Fibroblast of the aortic adventitia (primary cell): ENCODE measurements at regions not wholly inside any gene's neighbourhood (a gene's known extent, or its start where the extent isn't known, plus 50 kb on each side); places are given as distances from the start of the nearest gene placed in this dataset.

Experiments
- DNase-seq: peaks from one replicate; pipeline ENCODE4 v3.0.0-alpha.2; 2010; ENCODE audit warnings: low read depth
- H3K4me3 ChIP-seq: 2 replicates; pipeline ENCODE4 v1.5.1; 2011; ENCODE audit warnings: low read depth, mild to moderate bottlenecking, control low read depth, low read length, moderate library complexity
- TF ChIP-seq, protein P1 (sequence below): IDR thresholded peaks from 2 replicates; pipeline ENCODE4 v1.5.1; 2011; ENCODE audit warnings: mild to moderate bottlenecking, low read length, control low read depth, inconsistent platforms; ENCODE audit not compliant: insufficient read depth

DNA sequence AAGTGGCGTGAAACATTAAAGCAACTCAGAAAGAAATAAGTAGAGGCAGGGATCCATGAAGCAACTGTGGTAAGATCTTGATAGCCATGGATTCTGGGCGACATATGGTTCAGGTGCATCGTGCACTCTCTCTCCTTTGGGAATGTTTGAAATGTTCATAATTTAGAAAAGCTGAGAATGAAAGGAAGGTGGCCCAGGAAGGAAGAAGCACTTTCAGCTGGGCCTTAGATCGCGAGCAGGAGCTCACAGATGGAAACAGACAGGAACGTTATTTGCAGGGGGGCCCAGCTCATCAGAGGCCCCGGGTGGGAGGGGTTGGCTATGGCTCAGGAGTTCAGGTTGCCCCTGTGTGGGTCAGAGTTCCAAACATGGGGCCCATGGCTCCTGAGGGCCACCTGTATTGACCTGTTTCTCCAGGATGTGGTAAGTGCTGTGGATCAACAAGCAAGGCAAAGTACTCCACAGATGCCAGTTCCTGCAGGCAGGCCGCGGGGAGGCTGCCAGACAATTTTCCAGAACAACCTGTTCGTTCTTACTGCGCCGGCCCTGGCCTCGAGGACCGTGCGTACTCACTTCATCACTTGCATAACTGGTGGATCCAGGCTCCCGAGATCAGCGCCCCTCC is 253.2 kb downstream of the TOMM20 start:
- H3K4me3 ChIP-seq, result no peak overlapping the region
- TF ChIP-seq, protein P1, sequence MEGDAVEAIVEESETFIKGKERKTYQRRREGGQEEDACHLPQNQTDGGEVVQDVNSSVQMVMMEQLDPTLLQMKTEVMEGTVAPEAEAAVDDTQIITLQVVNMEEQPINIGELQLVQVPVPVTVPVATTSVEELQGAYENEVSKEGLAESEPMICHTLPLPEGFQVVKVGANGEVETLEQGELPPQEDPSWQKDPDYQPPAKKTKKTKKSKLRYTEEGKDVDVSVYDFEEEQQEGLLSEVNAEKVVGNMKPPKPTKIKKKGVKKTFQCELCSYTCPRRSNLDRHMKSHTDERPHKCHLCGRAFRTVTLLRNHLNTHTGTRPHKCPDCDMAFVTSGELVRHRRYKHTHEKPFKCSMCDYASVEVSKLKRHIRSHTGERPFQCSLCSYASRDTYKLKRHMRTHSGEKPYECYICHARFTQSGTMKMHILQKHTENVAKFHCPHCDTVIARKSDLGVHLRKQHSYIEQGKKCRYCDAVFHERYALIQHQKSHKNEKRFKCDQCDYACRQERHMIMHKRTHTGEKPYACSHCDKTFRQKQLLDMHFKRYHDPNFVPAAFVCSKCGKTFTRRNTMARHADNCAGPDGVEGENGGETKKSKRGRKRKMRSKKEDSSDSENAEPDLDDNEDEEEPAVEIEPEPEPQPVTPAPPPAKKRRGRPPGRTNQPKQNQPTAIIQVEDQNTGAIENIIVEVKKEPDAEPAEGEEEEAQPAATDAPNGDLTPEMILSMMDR, result no peak
- no peak for DNase-seq

DNA sequence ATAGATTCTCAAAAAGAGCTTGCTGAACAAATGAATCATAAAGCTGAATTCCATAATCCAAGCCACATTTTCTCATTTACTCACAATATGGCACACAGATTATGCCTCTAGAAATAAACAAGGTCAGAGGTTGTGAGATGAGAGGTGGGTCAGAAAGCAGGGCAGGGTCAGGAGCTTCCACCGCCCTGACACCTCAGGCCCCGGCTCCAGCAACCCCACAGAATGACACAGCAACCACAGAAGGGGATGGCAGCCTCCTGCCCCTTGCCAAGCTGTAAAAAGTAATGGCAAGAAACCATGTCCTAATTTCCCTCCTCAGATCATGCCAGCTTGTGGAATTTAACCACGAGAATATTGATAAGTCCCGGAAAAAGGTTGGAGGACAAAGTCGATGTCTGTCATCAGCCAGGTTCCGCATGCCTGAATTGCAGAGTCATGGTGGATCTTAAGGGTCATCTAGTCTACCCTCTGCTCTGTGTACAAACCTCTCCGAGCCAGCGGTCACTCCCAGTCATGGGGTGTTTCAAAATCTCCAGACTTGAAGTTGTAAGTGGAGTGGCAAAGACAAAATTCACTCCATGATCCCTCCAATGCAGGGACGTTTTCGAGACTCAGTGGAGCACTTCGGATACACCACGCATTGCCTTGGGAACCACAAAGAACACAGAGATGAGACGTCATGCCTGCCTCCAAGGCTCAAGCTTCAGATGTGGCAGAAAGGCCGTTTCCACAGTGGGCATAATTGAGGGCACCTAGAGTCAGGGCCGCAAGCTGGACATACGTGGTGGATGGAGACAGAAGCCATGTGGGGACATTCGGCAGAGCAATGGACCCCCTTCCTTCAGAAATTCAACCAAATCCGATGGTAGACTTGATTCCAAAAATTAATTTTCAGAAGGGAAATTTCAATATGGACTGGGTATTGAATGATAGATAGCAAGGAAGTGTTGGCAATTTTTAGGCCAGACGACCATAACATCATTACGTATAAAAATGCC is 254.0 kb downstream of the TOMM20 start:
- DNase-seq, result no peak
- TF ChIP-seq, protein P1, result no peak
- H3K4me3 ChIP-seq, result no peak overlapping the region

DNA sequence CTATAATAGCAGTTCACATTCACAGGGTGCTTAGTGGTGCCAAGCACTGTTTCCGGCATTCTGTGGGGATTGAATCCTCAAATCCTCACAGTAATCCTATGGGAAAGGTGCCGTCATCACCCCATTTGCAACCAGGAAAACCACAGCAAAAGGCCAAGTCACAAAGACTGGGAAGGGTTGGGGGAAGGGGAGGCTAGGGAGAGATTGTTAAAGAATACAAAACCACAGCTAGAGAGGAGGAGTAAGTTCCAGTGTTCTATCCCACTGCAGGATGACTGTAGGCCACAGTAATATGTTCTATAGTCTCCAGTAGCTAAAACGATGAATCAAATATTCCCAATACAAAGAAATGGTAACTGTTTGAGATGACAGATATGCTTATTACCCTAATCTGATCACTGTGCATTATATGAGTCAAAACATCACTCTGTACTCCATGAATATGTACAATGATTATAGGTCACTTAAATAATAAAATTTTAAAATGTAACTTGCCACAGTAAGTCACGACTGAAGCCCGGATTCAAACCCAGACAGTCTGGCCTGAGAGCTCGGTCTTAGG is 256.8 kb downstream of the TOMM20 start:
- peak; percentile 52 for DNase-seq

DNA sequence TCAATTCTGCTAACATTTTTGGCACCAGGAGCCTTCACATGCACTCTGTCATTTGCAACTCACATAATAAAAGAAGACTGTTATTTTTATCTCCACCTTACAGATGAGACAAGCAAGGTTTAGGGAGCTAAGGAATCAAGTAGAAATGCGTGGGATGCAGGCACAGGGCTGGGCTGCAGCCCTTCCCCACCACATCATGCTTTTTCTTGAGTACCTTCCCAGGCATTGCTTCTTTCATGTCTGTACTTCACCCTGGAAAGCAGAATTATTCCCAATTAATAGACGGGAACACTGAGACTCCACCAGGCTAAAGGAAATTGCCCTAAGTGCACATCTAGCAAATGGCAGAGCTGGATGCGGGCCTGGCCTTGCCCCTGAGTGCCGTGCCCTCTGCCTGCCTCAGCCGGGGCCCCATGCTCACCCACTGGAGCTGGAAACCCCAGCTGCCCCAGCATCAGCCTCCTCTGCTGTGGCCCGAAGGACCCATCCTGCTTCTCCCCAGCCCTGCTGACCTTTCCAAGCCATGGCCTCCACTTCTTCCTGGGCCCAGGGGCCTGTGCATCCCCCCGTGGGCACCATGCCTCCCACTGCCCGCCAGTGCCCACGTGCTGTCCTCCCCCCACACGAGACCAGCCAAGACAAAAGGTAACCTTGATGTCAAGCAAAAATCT is 257.5 kb downstream of the TOMM20 start:
- H3K4me3 ChIP-seq, result no peak overlapping the region
- TF ChIP-seq, protein P1, result no peak
- DNase-seq, result no peak

More for the DNA sequence above, 256.8 kb downstream of the TOMM20 start:
- H3K4me3 ChIP-seq, result no peak overlapping the region
- TF ChIP-seq, protein P1, result no peak

DNA sequence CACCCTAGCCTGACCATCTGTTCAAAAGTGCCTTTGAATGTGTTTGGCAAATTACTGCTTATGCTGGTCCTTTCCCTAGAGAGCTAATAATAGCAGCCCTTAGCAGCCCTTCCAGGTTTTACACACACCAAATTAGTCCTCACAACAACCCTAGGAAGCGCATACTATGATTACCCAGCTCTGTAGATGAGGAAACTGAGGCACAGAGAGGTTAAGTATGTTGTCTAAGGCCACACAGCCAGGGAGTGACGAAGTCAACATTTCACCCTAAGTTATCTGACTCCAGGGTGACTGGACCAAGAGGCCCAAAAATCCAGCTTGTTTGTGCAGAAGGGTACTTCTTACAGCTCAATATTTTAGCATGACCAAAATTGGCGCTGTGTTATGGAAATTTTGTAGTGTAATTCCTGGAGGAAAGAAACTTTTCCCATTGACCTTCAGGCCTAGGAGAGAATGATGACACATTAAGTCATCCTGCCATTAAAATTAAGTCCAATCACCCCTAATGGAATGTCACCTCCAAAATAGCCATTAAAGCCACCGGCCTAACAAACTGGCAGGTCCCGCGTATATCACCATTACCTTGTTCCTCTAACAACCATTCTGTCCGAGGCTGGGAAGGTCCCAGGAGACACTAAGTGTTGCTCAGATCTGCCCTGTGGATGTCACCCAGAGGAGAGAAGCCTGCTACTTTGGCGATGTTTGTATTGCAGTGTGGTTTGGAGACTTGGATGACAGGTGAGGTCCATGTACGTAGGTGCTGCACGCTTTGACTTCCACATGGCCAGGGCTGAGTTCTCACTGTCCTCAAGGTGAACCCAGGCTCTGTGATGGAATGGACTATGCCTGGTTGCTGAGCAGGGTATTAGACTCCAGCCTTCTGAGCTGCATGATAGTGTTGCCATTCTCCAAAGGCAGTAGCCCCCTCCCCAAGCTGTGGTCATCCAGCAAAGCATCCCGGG is 258.3 kb downstream of the TOMM20 start:
- no peak for DNase-seq
- no peak overlapping the region for H3K4me3 ChIP-seq
- TF ChIP-seq, protein P1, result no peak
